ENCODE measurements at regions not wholly inside any gene's neighbourhood (a gene's known extent, or its start where the extent isn't known, plus 50 kb on each side); places are given as distances from the start of the nearest gene placed in this dataset.

DNA sequence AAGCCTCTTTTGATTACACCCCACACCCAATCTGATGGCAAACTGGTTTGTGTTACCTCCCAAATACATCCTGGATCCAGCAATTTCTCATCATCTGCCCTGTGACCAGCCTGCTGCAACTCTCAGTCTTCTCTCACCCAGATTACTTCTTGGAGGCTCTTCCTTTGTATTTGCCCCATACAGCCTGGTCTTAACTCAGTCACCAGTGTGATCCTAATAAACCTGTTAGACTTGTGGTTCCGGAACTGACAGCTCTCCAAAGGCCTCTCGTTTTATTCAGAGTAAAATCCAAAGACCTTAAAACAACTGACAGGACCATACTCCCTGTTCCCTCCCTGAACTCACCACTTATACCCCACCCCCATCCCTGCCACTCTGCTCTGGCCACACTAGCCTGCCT is 228.2 kb upstream of the PAPPA start:
- Histone ChIP-seq H3K27ac (no peak overlapping the region), H3K4me1 (ENCODE audit: control insufficient read depth in 1 of 2, low read depth in 2 of 2) (no peaks in the 10 kb centered on the region), H3K36me3 (no peaks in the 10 kb centered on the region), H3K4me3 (no peak overlapping the region), H3K9me3 (no peaks in the 10 kb centered on the region), H3K27me3 (replicated peaks; ENCODE audit: insufficient read depth) (no peaks in the 10 kb centered on the region)
- no peak for ATAC-seq (ENCODE audit: insufficient number of reproducible peaks, low FRiP score, low read depth)
- DNase-seq (ENCODE audit: low spot score), result no peak
- TF ChIP-seq, protein P1, sequence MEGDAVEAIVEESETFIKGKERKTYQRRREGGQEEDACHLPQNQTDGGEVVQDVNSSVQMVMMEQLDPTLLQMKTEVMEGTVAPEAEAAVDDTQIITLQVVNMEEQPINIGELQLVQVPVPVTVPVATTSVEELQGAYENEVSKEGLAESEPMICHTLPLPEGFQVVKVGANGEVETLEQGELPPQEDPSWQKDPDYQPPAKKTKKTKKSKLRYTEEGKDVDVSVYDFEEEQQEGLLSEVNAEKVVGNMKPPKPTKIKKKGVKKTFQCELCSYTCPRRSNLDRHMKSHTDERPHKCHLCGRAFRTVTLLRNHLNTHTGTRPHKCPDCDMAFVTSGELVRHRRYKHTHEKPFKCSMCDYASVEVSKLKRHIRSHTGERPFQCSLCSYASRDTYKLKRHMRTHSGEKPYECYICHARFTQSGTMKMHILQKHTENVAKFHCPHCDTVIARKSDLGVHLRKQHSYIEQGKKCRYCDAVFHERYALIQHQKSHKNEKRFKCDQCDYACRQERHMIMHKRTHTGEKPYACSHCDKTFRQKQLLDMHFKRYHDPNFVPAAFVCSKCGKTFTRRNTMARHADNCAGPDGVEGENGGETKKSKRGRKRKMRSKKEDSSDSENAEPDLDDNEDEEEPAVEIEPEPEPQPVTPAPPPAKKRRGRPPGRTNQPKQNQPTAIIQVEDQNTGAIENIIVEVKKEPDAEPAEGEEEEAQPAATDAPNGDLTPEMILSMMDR (IDR thresholded peaks at IDR 0.05), result no peak

DNA sequence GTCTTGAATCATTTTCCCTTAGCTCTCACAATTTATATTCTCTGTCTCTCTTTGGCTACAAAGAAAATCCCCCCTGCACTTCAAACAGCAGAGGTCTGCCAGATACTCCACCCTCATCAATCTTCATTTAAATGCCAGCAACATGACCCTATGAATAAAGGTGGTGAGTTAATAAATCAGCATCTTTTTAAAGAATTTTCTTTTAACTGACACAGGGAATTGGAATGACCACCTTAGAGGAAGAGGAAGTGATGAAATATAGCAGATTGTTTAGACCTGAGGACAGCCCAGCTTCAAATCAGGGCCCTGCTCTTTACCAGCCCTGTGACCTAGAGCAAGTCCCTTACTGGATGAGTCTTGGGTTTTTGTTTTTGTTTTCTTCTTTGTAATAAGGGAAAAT is 223.1 kb upstream of the PAPPA start:
- Histone ChIP-seq H3K4me1 (ENCODE audit: control insufficient read depth in 1 of 2, low read depth in 2 of 2) (no peaks in the 10 kb centered on the region), H3K4me3 (no peak overlapping the region), H3K27me3 (replicated peaks; ENCODE audit: insufficient read depth) (no peaks in the 10 kb centered on the region), H3K9me3 (no peaks in the 10 kb centered on the region), H3K27ac (no peak overlapping the region), H3K36me3 (no peaks in the 10 kb centered on the region)
- DNase-seq (ENCODE audit: low spot score) (no peak), ATAC-seq (ENCODE audit: insufficient number of reproducible peaks, low FRiP score, low read depth) (no peak)
- TF ChIP-seq, protein P1 (IDR thresholded peaks at IDR 0.05), result no peak

DNA sequence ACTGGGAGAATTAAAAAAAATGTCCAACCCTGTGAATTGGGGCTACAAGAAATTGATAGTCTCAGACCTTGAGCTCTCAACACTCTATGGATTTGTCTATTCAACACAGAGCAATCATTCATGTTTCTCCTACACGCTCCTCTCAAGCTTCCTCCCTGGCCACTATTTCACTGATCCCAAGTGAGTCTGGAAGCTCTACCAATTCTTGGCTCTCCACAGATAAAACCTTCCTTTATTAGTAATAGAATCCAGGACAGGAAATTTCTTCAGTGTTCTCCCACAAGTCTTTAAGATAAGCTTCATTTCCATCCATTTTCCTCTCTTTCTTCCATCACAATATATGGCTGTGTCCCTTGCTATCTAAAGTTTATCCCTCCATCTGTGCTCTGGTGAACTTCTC is 215.1 kb upstream of the PAPPA start:
- Histone ChIP-seq H3K36me3 (no peaks in the 10 kb centered on the region), H3K4me3 (no peak overlapping the region), H3K9me3 (no peaks in the 10 kb centered on the region), H3K4me1 (ENCODE audit: control insufficient read depth in 1 of 2, low read depth in 2 of 2) (peaks cover 7 to 22% of the 10 kb centered on the region in 2 donors), H3K27ac (no peak overlapping the region), H3K27me3 (replicated peaks; ENCODE audit: insufficient read depth) (no peaks in the 10 kb centered on the region)
- no peak for DNase-seq (ENCODE audit: low spot score)
- TF ChIP-seq, protein P1 (IDR thresholded peaks at IDR 0.05), result no peak
- ATAC-seq (ENCODE audit: insufficient number of reproducible peaks, low FRiP score, low read depth), result no peak

DNA sequence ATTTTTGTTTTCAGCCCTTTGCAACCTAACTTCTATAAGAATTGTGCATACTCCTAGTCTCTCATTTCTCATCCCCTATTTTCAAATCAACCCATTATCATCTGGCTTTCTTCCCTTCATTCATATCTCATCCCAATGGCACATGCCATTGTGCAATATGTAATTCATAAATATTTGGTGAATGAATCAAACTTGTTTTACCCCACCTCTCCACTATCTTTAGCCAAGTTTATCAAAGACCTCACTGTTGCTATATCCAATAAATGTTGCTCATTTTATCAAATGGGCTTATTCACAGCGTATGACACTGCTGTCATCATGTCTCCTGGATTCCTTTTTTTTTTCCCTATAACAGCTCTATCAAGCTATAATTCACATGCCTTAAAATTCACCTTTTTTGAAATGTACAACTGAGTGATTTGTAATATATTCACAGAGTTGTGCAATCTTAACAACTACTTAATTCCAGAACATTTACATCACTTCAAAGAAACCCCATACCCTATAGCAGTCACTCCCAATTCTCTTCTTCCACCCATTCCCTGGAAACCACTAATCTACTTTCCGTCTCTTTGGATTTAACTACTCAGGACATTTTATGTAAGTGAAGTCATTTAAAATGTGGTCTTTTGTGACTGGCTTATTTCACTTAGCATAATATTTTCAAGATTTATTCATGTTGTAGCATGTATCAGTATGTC is 214.4 kb upstream of the PAPPA start:
- Histone ChIP-seq H3K27ac (no peak overlapping the region), H3K36me3 (no peaks in the 10 kb centered on the region), H3K27me3 (replicated peaks; ENCODE audit: insufficient read depth) (no peaks in the 10 kb centered on the region), H3K4me3 (no peak overlapping the region), H3K9me3 (no peaks in the 10 kb centered on the region), H3K4me1 (ENCODE audit: control insufficient read depth in 1 of 2, low read depth in 2 of 2) (peaks cover 13 to 30% of the 10 kb centered on the region in 2 donors)
- no peak for DNase-seq (ENCODE audit: low spot score)
- no peak for ATAC-seq (ENCODE audit: insufficient number of reproducible peaks, low FRiP score, low read depth)
- TF ChIP-seq, protein P1 (IDR thresholded peaks at IDR 0.05), result no peak

- Histone ChIP-seq H3K27ac (peak overlapping the region; percentile 79 to 88), H3K36me3 (no peaks in the 10 kb centered on the region), H3K4me3 (no peak overlapping the region), H3K4me1 (ENCODE audit: control insufficient read depth in 1 of 2, low read depth in 2 of 2) (peaks cover 16 to 42% of the 10 kb centered on the region in 2 donors), H3K9me3 (no peaks in the 10 kb centered on the region), H3K27me3 (replicated peaks; ENCODE audit: insufficient read depth) (no peaks in the 10 kb centered on the region)
- ATAC-seq (ENCODE audit: insufficient number of reproducible peaks, low FRiP score, low read depth), result no peak
- TF ChIP-seq, protein P1 (IDR thresholded peaks at IDR 0.05), result no peak
- no peak for DNase-seq (ENCODE audit: low spot score)
Measured at GRCh38 chr9:115941561-115942315, 211.9 kb upstream of the PAPPA start.

Measured in thoracic aorta (tissue), 2 donors.